ENCODE measurements at regions not wholly inside any gene's neighbourhood (a gene's known extent, or its start where the extent isn't known, plus 50 kb on each side); places are given as distances from the start of the nearest gene placed in this dataset.
A peak's percentile ranks its signal among the peaks of the same experiment; 100 is the strongest.

- Mint-ChIP-seq H3K4me3 (no peak overlapping the region), H3K27ac (peak overlapping the region in 1 of 6 donors; percentile 38), H3K36me3 (no peaks in the 10 kb centered on the region), H3K9me3 (peaks cover 0 to 30% (median 5%) of the 10 kb centered on the region in 7 donors), H3K27me3 (peaks cover 5 to 19% (median 8%) of the 10 kb centered on the region in 3 donors), H3K4me1 (no peaks in the 10 kb centered on the region)
- ATAC-seq (ENCODE audit: low read depth in 2 of 2) (no peak), DNase-seq (no peak)
These were observed 57.3 kb upstream of the TCEAL2 start for GRCh38 chrX:102067966-102068723.

- Mint-ChIP-seq H3K27ac (no peak overlapping the region), H3K36me3 (no peaks in the 10 kb centered on the region), H3K4me1 (no peaks in the 10 kb centered on the region), H3K27me3 (peaks cover 0 to 5% (median 0%) of the 10 kb centered on the region in 3 donors), H3K4me3 (no peak overlapping the region), H3K9me3 (peaks cover 0 to 32% (median 6%) of the 10 kb centered on the region in 7 donors)
- DNase-seq: no peak
- ATAC-seq (ENCODE audit: low read depth in 2 of 2): no peak
These were observed 61.9 kb upstream of the TCEAL2 start for GRCh38 chrX:102063445-102064074.

DNA sequence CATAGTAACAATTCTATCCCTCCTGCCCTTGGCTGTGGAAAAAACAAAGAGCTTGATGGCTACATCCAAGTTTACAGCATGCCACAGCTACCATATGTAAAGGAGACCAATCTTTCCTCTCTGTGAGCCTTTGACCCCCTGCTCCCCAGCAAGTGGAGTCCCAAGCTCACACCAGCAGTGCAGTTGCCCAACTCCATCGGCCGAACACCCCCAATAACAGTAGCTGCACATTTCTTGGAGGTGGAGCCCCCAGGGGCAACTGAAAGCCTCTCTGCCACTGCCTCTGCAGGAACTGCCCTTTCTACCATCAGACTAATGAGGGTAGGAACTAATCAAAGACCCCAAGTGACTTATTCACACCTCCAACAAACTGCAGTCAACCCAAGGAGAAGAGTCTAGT lies 81.0 kb upstream of the TCEAL2 start:
- H3K4me1 Mint-ChIP-seq: no peaks in the 10 kb centered on the region
- no peaks in the 10 kb centered on the region for H3K36me3 Mint-ChIP-seq
- H3K27ac Mint-ChIP-seq: no peak overlapping the region
- H3K27me3 Mint-ChIP-seq: no peaks in the 10 kb centered on the region
- DNase-seq (no peak), ATAC-seq (ENCODE audit: low read depth in 2 of 2) (no peak)
- H3K9me3 Mint-ChIP-seq: peaks cover 0 to 15% (median 2%) of the 10 kb centered on the region in 7 donors
- H3K4me3 Mint-ChIP-seq: no peak overlapping the region

DNA sequence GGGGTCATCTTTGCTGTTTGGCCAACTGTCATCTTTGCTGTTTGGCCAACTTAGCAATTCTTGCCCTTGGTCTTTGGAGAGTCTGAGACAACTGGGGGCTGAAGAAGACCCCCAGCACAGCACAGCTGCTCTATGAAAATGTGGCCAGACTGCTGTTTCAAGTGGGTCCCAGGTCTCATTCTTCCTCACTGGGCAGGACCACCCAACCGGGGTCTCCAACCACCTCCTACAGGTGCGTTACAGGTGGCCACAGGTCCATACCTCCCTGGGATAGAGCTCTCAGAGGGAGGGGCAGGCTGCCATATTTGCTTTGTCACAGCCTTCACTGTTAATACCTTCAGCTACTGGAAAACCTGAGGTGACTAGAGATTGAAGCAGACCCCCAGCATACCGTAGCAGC lies 82.1 kb upstream of the TCEAL2 start:
- Mint-ChIP-seq H3K4me1 (no peaks in the 10 kb centered on the region), H3K9me3 (peaks cover 0 to 22% (median 2%) of the 10 kb centered on the region in 7 donors), H3K27me3 (no peaks in the 10 kb centered on the region)

GRCh38 chrX:102042372-102043325 lies 82.8 kb upstream of the TCEAL2 start:
- Mint-ChIP-seq H3K27me3 (no peaks in the 10 kb centered on the region), H3K9me3 (peaks cover 0 to 19% (median 2%) of the 10 kb centered on the region in 7 donors), H3K27ac (no peak overlapping the region), H3K36me3 (no peaks in the 10 kb centered on the region), H3K4me3 (no peak overlapping the region), H3K4me1 (no peaks in the 10 kb centered on the region)
- DNase-seq: no peak
- ATAC-seq (ENCODE audit: low read depth in 2 of 2): no peak

More for the DNA sequence above, 82.1 kb upstream of the TCEAL2 start:
- no peak overlapping the region for H3K27ac Mint-ChIP-seq
- H3K36me3 Mint-ChIP-seq: no peaks in the 10 kb centered on the region
- no peak for DNase-seq
- H3K4me3 Mint-ChIP-seq: no peak overlapping the region
- ATAC-seq (ENCODE audit: low read depth in 2 of 2): no peak

DNA sequence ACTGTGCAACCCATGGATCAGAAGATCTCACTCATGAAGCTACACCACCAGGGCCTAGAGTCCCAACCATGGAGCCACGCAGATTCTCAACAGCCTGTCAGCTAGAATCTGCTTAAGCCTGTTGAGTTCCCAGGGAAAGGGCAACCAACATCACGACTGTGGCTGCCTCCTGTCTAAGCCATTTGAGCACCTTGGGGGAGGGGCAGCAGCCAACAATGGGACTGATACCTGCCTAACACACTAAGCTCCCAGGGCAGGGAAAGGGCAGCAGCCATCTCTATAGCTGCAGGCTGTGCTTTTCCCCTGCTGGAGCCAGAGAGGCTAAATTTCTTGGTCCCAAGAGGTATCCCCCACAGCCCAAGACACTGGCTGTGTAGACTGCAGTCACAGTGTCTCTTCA lies 96.5 kb upstream of the TCEAL2 start:
- H3K27me3 Mint-ChIP-seq: no peaks in the 10 kb centered on the region
- no peaks in the 10 kb centered on the region for H3K4me1 Mint-ChIP-seq
- DNase-seq: no peak
- H3K36me3 Mint-ChIP-seq: peaks cover 5 to 7% of the 10 kb centered on the region in 2 donors
- H3K9me3 Mint-ChIP-seq: peaks cover 3 to 53% (median 33%) of the 10 kb centered on the region in 7 donors
- no peak overlapping the region for H3K27ac Mint-ChIP-seq
- no peak overlapping the region for H3K4me3 Mint-ChIP-seq
- ATAC-seq (ENCODE audit: low read depth in 2 of 2): no peak

DNA sequence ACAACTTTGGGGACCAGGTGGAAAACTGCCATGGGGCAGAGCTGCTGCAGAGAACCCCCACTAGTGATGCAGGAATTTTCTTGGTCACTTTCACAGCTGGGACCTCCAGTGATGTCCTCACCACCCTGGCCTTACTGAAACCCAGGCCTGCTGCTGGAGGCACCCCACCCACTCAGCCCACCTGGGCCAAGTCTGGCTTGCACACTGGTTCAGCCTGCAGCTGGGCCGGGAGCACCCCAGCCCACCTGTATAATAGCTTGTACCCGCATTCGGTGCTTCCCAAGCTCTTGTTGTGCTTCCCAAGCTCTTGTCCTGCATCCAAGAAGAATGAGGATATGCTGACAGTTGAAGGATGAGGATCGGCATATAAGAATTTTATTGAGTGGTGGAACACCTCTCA lies 86.4 kb upstream of the ZMAT1 start:
- Mint-ChIP-seq H3K36me3 (peaks cover 0 to 16% of the 10 kb centered on the region in 2 donors), H3K9me3 (peaks cover 11 to 27% (median 19%) of the 10 kb centered on the region in 7 donors), H3K4me1 (no peaks in the 10 kb centered on the region), H3K4me3 (no peak overlapping the region), H3K27me3 (no peaks in the 10 kb centered on the region), H3K27ac (peak overlapping the region in 1 of 6 donors; percentile 55)
- ATAC-seq (ENCODE audit: low read depth in 2 of 2) (no peak), DNase-seq (no peak)

DNA sequence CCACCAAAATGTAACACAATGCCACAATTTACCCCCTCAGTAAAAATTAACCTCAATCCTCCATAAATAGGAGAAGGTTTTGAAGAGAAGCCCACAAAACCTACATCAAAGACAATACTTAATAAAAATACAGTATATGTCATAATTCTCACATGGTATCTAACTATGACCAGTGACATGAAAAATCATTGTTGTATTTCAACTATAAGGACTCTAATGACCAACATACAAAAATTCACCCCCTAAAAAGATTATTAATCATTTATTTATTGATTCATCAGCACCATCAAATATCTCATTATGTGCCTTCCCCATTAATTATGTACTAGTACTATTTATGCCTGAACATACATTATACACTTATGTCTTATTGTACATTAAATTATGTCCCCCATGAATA lies 77.1 kb upstream of the ZMAT1 start:
- Mint-ChIP-seq H3K27ac (no peak overlapping the region), H3K4me1 (no peaks in the 10 kb centered on the region), H3K36me3 (no peaks in the 10 kb centered on the region), H3K27me3 (no peaks in the 10 kb centered on the region), H3K4me3 (no peak overlapping the region), H3K9me3 (peaks cover 0 to 5% (median 2%) of the 10 kb centered on the region in 7 donors)
- ATAC-seq (ENCODE audit: low read depth in 2 of 2): no peak
- DNase-seq: no peak

DNA sequence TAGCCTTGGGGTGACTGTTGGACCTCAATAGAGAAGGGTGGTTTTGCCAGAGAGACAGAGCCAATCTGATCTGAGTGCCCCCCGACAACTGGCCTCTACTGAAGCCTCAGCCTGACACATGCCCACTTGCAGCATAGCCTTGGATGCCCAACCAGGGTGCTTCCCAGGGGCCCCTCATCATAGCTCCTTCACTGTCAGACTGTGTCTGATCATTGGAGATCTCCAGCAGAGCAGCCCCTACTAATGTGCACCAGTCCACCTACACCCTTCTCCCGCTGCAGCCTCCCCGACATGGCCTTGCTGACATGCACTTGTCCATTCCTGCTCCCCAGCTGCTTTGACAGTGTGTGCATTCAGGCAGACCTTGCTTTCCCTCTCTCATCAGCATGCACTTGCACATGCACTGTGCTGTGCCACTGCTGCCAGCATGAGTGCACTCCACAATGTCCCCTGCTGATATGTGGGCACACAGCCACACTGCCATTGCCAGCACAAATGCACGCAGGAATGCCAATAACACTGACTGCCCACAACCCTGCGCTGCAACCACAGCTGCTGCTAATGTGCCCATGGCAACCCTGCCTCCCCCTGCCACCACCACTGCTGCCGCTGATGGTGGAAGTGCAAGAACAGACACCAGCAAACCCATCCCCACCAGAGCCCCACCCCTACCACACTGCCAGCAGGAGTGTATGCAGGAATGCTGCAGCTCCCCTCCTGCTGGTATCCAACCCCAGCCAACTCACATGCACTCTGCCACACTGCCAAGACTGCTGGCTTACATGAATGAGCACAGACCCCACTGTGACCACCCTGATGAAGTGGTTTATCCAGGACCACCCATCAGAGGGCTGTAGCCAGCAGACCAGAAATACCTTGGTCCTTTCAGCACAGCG lies 68.1 kb upstream of the ZMAT1 start:
- ATAC-seq (ENCODE audit: low read depth in 2 of 2) (no peak), DNase-seq (no peak)
- Mint-ChIP-seq H3K4me1 (no peaks in the 10 kb centered on the region), H3K36me3 (peaks cover 0 to 7% of the 10 kb centered on the region in 2 donors), H3K4me3 (no peak overlapping the region), H3K27ac (no peak overlapping the region), H3K9me3 (peaks cover 5 to 12% (median 7%) of the 10 kb centered on the region in 7 donors), H3K27me3 (peaks cover 0 to 14% (median 13%) of the 10 kb centered on the region in 3 donors)

DNA sequence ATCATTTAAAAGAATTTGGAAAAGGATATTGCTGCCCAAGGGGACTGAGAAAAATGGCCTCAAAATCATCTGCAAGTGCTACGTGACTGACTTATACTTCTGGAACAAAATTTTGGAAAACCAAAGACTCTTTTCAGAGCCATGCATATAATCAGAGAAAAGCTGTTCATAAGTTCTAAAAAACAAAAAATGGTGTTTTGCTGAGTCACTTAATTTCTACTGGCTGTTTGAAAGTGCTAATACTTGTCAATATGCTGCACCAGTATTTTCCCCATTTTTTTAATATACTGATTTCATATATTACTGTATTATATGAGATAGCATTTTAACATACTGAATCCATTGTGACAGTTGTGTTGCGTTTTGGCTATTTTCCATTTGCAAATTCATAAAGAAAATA lies 61.5 kb upstream of the ZMAT1 start:
- DNase-seq: no peak
- Mint-ChIP-seq H3K36me3 (no peaks in the 10 kb centered on the region), H3K9me3 (peaks cover 0 to 6% (median 2%) of the 10 kb centered on the region in 7 donors), H3K4me3 (no peak overlapping the region), H3K4me1 (no peaks in the 10 kb centered on the region), H3K27ac (no peak overlapping the region), H3K27me3 (peaks cover 0 to 8% (median 7%) of the 10 kb centered on the region in 3 donors)
- no peak for ATAC-seq (ENCODE audit: low read depth in 2 of 2)

- H3K36me3 Mint-ChIP-seq: no peaks in the 10 kb centered on the region
- ATAC-seq (ENCODE audit: low read depth in 2 of 2) (no peak), DNase-seq (no peak)
- H3K27me3 Mint-ChIP-seq: no peaks in the 10 kb centered on the region
- H3K4me1 Mint-ChIP-seq: no peaks in the 10 kb centered on the region
- no peak overlapping the region for H3K4me3 Mint-ChIP-seq
- no peak overlapping the region for H3K27ac Mint-ChIP-seq
- no peaks in the 10 kb centered on the region for H3K9me3 Mint-ChIP-seq
These were observed 54.8 kb upstream of the ZMAT1 start for GRCh38 chrX:101986586-101986985.
